Muscle of arm (tissue), 1 donor: ENCODE measurements at regions not wholly inside any gene's neighbourhood (a gene's known extent, or its start where the extent isn't known, plus 50 kb on each side); places are given as distances from the start of the nearest gene placed in this dataset.

ENCODE experiments used
- DNase-seq: peaks from one replicate; pipeline ENCODE4 v3.0.0-alpha.2; 2013

- DNase-seq, result peak; percentile 17
Measured at GRCh38 chr7:42617806-42618457, 293.9 kb downstream of the C7orf25 start.

GRCh38 chr7:42617071-42617765 lies 294.7 kb downstream of the C7orf25 start:
- DNase-seq, result no peak

DNA sequence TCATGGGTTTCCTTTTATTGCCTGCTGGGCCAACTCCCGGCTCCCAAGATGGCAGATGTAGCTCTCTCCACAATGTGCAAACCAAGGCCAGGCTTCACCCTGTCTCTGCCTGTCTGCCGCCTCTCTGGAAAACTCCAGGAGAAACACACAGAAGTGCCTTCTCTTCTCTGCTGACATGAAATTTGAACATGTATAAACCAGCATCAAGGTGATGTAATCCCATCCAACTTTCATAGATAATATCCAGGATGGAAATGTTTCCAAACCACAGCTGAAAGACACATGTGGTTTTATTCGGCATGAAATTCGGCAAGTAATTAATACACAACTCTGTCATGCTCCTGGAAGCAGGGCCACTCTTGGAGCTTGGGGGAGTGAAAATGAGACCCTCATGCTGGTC lies 297.2 kb downstream of the C7orf25 start:
- no peak for DNase-seq

- no peak for DNase-seq
Measured at GRCh38 chr7:42611961-42612360, 299.9 kb downstream of the C7orf25 start.

GRCh38 chr7:42611289-42611928 lies 300.5 kb downstream of the C7orf25 start:
- no peak for DNase-seq

DNA sequence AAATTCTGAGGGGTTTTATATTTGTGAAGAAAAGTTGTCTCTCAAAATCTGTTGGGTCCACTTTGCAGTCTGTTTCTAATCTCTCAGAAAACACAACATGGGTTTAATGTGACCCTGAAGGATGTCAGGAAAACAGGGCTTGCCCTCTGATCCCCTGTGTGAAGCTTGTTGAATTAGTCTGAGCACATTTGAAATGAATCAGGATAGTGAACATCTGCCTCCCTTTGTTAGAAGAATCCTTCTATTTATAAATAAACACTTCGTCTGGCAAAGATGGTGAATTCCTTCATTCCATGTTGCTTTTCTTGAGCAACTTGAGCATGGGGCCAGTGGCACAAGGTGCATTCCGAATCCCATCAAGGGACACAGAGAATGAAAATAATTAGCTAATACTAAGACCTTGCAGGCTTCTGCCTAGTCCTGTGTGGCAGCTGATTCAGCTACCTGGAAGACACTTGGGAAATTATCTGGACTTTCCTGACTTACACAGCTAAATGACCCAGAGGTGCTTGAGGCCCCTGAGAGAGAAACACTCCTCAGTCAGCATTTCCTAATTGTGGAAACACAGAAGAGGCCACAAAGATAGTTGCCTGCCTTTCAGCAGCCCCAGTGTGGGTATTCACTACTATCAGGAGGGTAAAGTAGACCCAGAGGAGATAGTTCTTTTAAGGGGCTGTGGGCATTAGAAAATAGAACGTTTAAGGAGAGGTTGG lies 305.5 kb downstream of the C7orf25 start:
- DNase-seq, result peak; percentile 21

- DNase-seq, result peak; percentile 40
Measured at GRCh38 chr7:42605406-42606192, 306.3 kb downstream of the C7orf25 start.

- no peak for DNase-seq
Measured at GRCh38 chr7:42603496-42603895, 308.4 kb downstream of the C7orf25 start.

DNA sequence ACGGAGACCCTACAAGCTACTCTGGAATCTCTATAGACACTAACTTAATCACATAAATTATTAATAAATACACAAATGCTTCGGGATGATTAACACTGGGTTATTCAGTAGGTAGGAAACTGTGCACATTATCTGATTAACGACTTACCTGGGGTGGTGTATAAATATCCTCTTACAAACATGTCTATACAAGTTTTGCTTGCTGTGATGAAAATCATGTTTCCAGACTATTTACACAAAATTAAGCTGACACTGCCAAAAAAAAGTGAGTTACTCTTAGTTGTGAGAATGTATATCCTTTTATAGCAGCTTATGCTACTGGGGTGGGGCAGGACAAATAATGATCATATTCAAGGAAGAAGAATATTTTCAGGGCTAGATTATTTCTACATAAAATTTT lies 314.6 kb downstream of the C7orf25 start:
- DNase-seq, result no peak

DNA sequence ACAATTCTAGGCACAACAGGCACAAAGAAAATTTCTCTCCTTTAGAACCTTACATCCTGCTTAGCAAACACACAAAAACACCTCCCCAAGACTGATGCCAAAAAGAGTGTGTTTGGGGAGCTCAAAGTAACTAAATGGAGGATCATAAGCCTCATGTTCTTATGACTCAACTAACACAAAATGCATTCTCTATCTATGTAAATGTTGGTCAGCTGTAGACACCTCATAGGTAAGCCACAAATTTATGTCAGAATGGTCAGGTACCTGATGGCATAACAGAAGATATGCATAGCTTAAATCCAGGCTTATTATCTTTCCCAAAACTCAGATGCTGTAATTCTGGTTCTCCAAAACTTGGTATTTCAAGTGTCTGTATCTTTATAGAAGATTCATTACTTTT lies 315.1 kb downstream of the C7orf25 start:
- DNase-seq, result no peak

- DNase-seq, result no peak
Measured at GRCh38 chr7:42593860-42594259, 318.0 kb downstream of the C7orf25 start.

DNA sequence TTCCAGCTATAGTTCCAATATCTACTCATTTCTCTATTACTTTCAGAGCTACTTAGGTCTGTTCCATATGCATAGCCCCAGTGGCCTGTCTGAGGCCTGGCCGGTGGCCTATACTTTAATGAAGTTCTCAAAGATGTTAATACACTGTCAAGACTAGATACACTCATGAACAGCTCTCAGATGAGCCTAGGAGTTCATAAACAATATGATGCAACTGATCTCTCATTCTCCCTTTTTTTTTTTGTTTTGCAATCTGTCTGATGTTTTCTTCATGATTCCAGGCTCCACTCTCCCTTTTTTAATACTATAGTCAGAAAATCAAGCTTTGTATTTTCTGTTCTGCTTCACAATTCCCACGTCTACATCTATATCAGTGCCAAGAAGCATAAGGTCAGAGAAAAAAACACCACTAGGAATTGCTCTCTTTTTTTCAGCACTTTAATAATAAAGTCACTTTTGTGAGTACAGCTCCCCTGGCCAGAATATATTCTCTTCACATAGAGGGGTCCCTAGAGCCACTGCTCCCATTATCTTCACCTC lies 321.0 kb downstream of the C7orf25 start:
- DNase-seq, result peak; percentile 31

DNA sequence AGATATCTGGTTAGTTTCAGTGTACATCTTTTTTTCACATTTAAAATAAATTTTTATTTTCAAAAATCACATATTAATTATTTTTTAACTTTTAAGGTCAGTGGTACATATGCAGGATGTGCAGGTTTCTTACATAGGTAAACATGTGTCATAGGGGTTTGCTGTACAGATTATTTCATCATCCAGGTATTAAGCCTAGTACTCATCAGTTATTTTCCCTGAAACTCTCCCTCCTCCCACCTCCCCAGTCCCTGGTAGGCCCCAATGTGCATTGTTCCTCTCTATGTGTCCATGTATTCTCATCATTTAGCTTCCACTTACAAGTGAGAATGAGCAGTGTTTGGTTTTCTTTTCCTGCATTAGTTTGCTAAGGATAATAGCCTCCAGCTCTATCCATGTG lies 323.0 kb downstream of the C7orf25 start:
- no peak for DNase-seq

GRCh38 chr7:42587806-42588205 lies 324.1 kb downstream of the C7orf25 start:
- DNase-seq, result no peak

DNA sequence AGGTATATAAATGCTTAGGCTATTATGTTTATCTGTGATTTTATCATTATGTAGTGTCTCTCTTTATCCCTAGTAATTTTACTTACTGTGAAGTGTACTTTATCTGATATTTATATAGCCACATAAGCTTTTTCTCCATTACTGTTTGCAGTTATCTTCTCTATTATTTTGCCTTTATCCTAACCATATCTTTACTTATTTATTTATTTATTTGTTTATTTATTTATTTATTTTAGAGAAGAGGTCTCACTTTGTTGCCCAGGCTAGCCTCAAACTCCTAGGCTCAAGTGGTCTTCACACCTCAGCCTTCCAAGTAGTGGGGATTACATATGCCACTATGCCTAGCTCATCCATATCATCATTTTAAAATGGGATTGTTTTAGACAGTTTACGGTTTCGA lies 331.8 kb downstream of the C7orf25 start:
- DNase-seq, result no peak

GRCh38 chr7:42575171-42575570 lies 336.7 kb downstream of the C7orf25 start:
- no peak for DNase-seq

- DNase-seq, result no peak
Measured at GRCh38 chr7:42574685-42575084, 337.2 kb downstream of the C7orf25 start.

GRCh38 chr7:42573881-42574672 lies 337.1 kb upstream of the GLI3 start:
- DNase-seq, result no peak

GRCh38 chr7:42572561-42572960 lies 335.6 kb upstream of the GLI3 start:
- DNase-seq, result no peak

DNA sequence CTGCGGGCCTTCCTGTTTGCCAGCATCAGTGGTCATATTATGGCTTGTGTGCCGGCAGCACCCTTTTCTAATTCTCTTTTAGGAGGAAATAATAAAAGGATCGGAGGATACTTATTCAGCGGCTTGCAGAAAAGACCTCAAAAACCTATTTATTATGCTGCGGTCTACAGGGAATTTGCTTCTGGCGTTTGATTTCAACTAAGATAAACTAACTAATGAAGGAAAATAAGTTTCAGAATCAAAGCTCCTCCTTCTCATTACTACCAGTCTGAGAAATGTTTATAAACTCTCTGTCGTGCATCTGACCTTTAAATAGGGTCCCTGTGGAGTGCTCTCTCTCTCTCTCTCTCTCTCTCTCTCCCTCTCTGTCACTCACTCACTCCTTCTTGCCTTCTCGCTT lies 335.0 kb upstream of the GLI3 start:
- DNase-seq, result no peak

- DNase-seq, result no peak
Measured at GRCh38 chr7:42570944-42571343, 333.9 kb upstream of the GLI3 start.
